HCT116 (cell line): ENCODE measurements at regions not wholly inside any gene's neighbourhood (a gene's known extent, or its start where the extent isn't known, plus 50 kb on each side); places are given as distances from the start of the nearest gene placed in this dataset.
"Not testable (repeated sequence)": the region's sequence is repeated elsewhere in the genome, so short reads cannot be mapped to it uniquely, and the experiment has no call there.

ENCODE experiments used
- CTCF ChIP-seq, 3 experiments: fragments of 200-600 bp in 1 of 3; sonication (generic) in 1 of 3; IDR thresholded peaks in 2 of 3; conservative IDR thresholded peaks in 1 of 3; 2 replicates each; pipeline ENCODE4 v1.5.1; 2012 to 2017; ENCODE audit warnings: low read depth in 2 of 3, low read length in 2 of 3, antibody characterized with exemption in 1 of 3, borderline replicate concordance in 1 of 3, control low read depth in 1 of 3, mild to moderate bottlenecking in 1 of 3, mixed read lengths in 1 of 3, mixed run types in 1 of 3, moderate library complexity in 1 of 3; ENCODE audit not compliant: insufficient read depth in 1 of 3
- EGR1 ChIP-seq: IDR thresholded peaks from 2 replicates; pipeline ENCODE4 v1.6.1; 2012; ENCODE audit warnings: low read depth
- EZH2 ChIP-seq: fragments of 200-600 bp; sonication (generic); IDR thresholded peaks from 2 replicates; pipeline ENCODE4 v1.6.1; 2017; ENCODE audit warnings: antibody characterized with exemption, mixed run types
- EZH2phosphoT487 ChIP-seq: fragments of 200-600 bp; IDR thresholded peaks from 2 replicates; pipeline ENCODE4 v1.6.1; 2018; ENCODE audit warnings: antibody characterized with exemption, borderline replicate concordance
- POLR2A ChIP-seq: IDR thresholded peaks from 2 replicates; pipeline ENCODE4 v1.7.0; 2011; ENCODE audit warnings: borderline replicate concordance; ENCODE audit not compliant: insufficient read depth, insufficient read length; ENCODE audit errors: extremely low read depth
- POLR2AphosphoS5 ChIP-seq: IDR thresholded peaks from 2 replicates; pipeline ENCODE4 v1.6.1; 2011; ENCODE audit warnings: mild to moderate bottlenecking, low read depth, low read length, moderate library complexity
- RAD21 ChIP-seq: IDR thresholded peaks from 2 replicates; pipeline ENCODE4 v1.6.1; 2012; ENCODE audit warnings: low read depth, mild to moderate bottlenecking
- SIN3A ChIP-seq: IDR thresholded peaks from 2 replicates; pipeline ENCODE4 v1.6.1; 2012; ENCODE audit warnings: low read depth
- SRF ChIP-seq: IDR thresholded peaks from 2 replicates; pipeline ENCODE4 v1.6.1; 2012; ENCODE audit warnings: low read depth
- TCF7L2 ChIP-seq: IDR thresholded peaks from 2 replicates; pipeline ENCODE4 v1.7.0; 2011; ENCODE audit warnings: borderline replicate concordance, inconsistent platforms; ENCODE audit not compliant: insufficient read depth, insufficient read length; ENCODE audit errors: extremely low read depth
- YY1 ChIP-seq: IDR thresholded peaks from 2 replicates; pipeline ENCODE4 v1.6.1; 2011; ENCODE audit warnings: low read length, low read depth, moderate library complexity, mild to moderate bottlenecking; ENCODE audit not compliant: insufficient replicate concordance; ENCODE audit errors: extremely low read depth
- ZBTB33 ChIP-seq: IDR thresholded peaks from 2 replicates; pipeline ENCODE4 v1.6.1; 2011; ENCODE audit warnings: mild to moderate bottlenecking, low read length, moderate library complexity; ENCODE audit not compliant: insufficient replicate concordance; ENCODE audit errors: extremely low read depth
- ZNF274 ChIP-seq: fragments of 200-500 bp; sonication (Bioruptor generic); IDR thresholded peaks from 2 replicates; pipeline ENCODE4 v1.6.1; 2014; ENCODE audit warnings: mild to moderate bottlenecking, low read depth, low read length, inconsistent platforms

GRCh38 chr1:112825563-112826216 lies 110.6 kb upstream of the PPM1J start:
- TF ChIP-seq CTCF (IDR thresholded peaks at IDR 0.05 in 2 of 3, conservative IDR thresholded peaks at IDR 0.05 in 1 of 3; ENCODE audit: borderline replicate concordance in 1 of 3, insufficient read depth in 1 of 3, low read depth in 2 of 3, low read length in 2 of 3); SRF; EZH2; EGR1; EZH2phosphoT487; POLR2AphosphoS5; ZNF274; RAD21; SIN3A; ZBTB33; POLR2A; TCF7L2; YY1: not testable (repeated sequence)
